Gastroesophageal sphincter (tissue), 4 donors: ENCODE measurements at regions not wholly inside any gene's neighbourhood (a gene's known extent, or its start where the extent isn't known, plus 50 kb on each side); places are given as distances from the start of the nearest gene placed in this dataset.

ENCODE experiments used
- ATAC-seq: fragments of 150-250 bp; one replicate; pipeline ENCODE4 v1.9.1; 2016; ENCODE audit warnings: mild to moderate bottlenecking, moderate library complexity
- H3K27ac ChIP-seq, 4 donors: fragments of 200-600 bp; sonication (generic) in 3 of 4; 1 replicate in 3 of 4; 2 replicates in 1 of 4; pipeline ENCODE4 v1.5.1; 2016 to 2019
- H3K27me3 ChIP-seq: fragments of 200-600 bp; sonication (generic); one replicate; pipeline ENCODE4 v1.5.1; 2019
- H3K36me3 ChIP-seq, 2 donors: fragments of 200-600 bp; sonication (generic); one replicate each; pipeline ENCODE4 v1.5.1; 2019; ENCODE audit warnings: control low read depth in 1 of 2
- H3K4me1 ChIP-seq, 3 donors: fragments of 200-600 bp; sonication (generic); 1 replicate in 2 of 3; 2 replicates in 1 of 3; pipeline ENCODE4 v1.5.1; 2016 to 2019; ENCODE audit warnings: control low read depth in 2 of 3
- H3K4me3 ChIP-seq, 2 donors: fragments of 200-600 bp; sonication (generic); one replicate each; pipeline ENCODE4 v1.5.1; 2019; ENCODE audit warnings: mild to moderate bottlenecking in 1 of 2, moderate library complexity in 1 of 2
- H3K9me3 ChIP-seq, 3 donors: fragments of 200-600 bp; sonication (generic); one replicate each; pipeline ENCODE4 v1.5.1; 2017 to 2019; ENCODE audit warnings: control low read depth in 2 of 3
- CTCF ChIP-seq, 4 experiments: fragments of 200-600 bp in 2 of 4; fragments of 450-650 bp in 2 of 4; sonication (generic) in 1 of 4; IDR thresholded peaks; one replicate each; pipeline ENCODE4 v1.5.1; 2017 to 2019; ENCODE audit warnings: antibody characterized with exemption in 4 of 4, mild to moderate bottlenecking in 2 of 4, moderate library complexity in 2 of 4
- EP300 ChIP-seq: sonication (generic); formaldehyde crosslinking; IDR thresholded peaks from one replicate; pipeline ENCODE4 v1.6.1; 2017; ENCODE audit warnings: antibody characterized with exemption, mild to moderate bottlenecking
- POLR2A ChIP-seq, 2 donors: fragments of 450-650 bp; IDR thresholded peaks; one replicate each; pipeline ENCODE4 v1.6.1; 2017; ENCODE audit warnings: antibody characterized with exemption in 2 of 2, mild to moderate bottlenecking in 2 of 2, moderate library complexity in 1 of 2
- POLR2AphosphoS5 ChIP-seq: sonication (generic); formaldehyde crosslinking; IDR thresholded peaks from one replicate; pipeline ENCODE4 v1.6.1; 2017; ENCODE audit warnings: antibody characterized with exemption
- WGBS, 2 donors: methylation state at CpG; one replicate each; pipeline ENCODE4 v1.1.5; 2018; ENCODE audit warnings: low coverage in 1 of 2; 5-methylcytosine and 5-hydroxymethylcytosine counted together

- 80 to 90% methylated on average over 3 of the region's 3 CpGs for WGBS, 2 donors
- TF ChIP-seq EP300 = no peak
- no peak for TF ChIP-seq CTCF (IDR thresholded peaks at IDR 0.05)
- Histone ChIP-seq H3K4me3 (no peak overlapping the region), H3K27ac (no peak overlapping the region), H3K9me3 (no peaks in the 10 kb centered on the region), H3K27me3 (no peaks in the 10 kb centered on the region), H3K36me3 (no peaks in the 10 kb centered on the region), H3K4me1 (no peaks in the 10 kb centered on the region)
- no peak for ATAC-seq
These were observed 620.2 kb downstream of the ACTL7B start for GRCh38 chr9:108235609-108236008.

- H3K27ac ChIP-seq = no peak overlapping the region
- no peaks in the 10 kb centered on the region for H3K27me3 ChIP-seq
- WGBS, 2 donors = 23 to 35% methylated on average over 5 of the region's 5 CpGs
- no peaks in the 10 kb centered on the region for H3K4me1 ChIP-seq
- no peaks in the 10 kb centered on the region for H3K9me3 ChIP-seq
- no peak for ATAC-seq
- no peak overlapping the region for H3K4me3 ChIP-seq
- H3K36me3 ChIP-seq = no peaks in the 10 kb centered on the region
- TF ChIP-seq EP300 (no peak), POLR2AphosphoS5 (no peak), POLR2A (IDR thresholded peaks at IDR 0.05) (no peak), CTCF (IDR thresholded peaks at IDR 0.05) (no peak)
These were observed 621.0 kb downstream of the ACTL7B start for GRCh38 chr9:108234811-108235210.

- H3K4me3 ChIP-seq = no peak overlapping the region
- ATAC-seq = no peak
- 47 to 54% methylated on average over 4 to 5 of the region's 5 CpGs for WGBS, 2 donors
- no peaks in the 10 kb centered on the region for H3K27me3 ChIP-seq
- H3K4me1 ChIP-seq = no peaks in the 10 kb centered on the region
- TF ChIP-seq EP300 (no peak), POLR2AphosphoS5 (no peak), POLR2A (IDR thresholded peaks at IDR 0.05) (no peak), CTCF (IDR thresholded peaks at IDR 0.05) (no peak)
- peaks cover 0 to 7% (median 0%) of the 10 kb centered on the region in 3 donors for H3K9me3 ChIP-seq
- no peaks in the 10 kb centered on the region for H3K36me3 ChIP-seq
- H3K27ac ChIP-seq = no peak overlapping the region
These were observed 630.5 kb downstream of the ACTL7B start for GRCh38 chr9:108225149-108225800.

GRCh38 chr9:108224716-108225115 lies 631.1 kb downstream of the ACTL7B start:
- Histone ChIP-seq H3K4me1 (no peaks in the 10 kb centered on the region), H3K36me3 (no peaks in the 10 kb centered on the region), H3K27me3 (no peaks in the 10 kb centered on the region), H3K4me3 (no peak overlapping the region), H3K9me3 (peaks cover 0 to 6% (median 0%) of the 10 kb centered on the region in 3 donors), H3K27ac (no peak overlapping the region)
- no peak for TF ChIP-seq POLR2AphosphoS5
- no peak for TF ChIP-seq CTCF (IDR thresholded peaks at IDR 0.05)
- no peak for TF ChIP-seq EP300
- TF ChIP-seq POLR2A (IDR thresholded peaks at IDR 0.05) = no peak
- 88% methylated on average over 1 of the region's 3 CpGs; no CpG with 5 or more reads in 1 of the 2 donors for WGBS, 2 donors
- no peak for ATAC-seq

- Histone ChIP-seq H3K9me3 (no peaks in the 10 kb centered on the region), H3K27me3 (no peaks in the 10 kb centered on the region), H3K4me1 (no peaks in the 10 kb centered on the region), H3K36me3 (no peaks in the 10 kb centered on the region), H3K27ac (no peak overlapping the region), H3K4me3 (no peak overlapping the region)
- TF ChIP-seq CTCF (IDR thresholded peaks at IDR 0.05) (no peak), EP300 (no peak), POLR2A (IDR thresholded peaks at IDR 0.05) (no peak), POLR2AphosphoS5 (no peak)
- no peak for ATAC-seq
- 69 to 100% methylated on average over 1 to 3 of the region's 4 CpGs for WGBS, 2 donors
These were observed 636.1 kb downstream of the ACTL7B start for GRCh38 chr9:108219664-108220063.
